ENCODE measurements at regions not wholly inside any gene's neighbourhood (a gene's known extent, or its start where the extent isn't known, plus 50 kb on each side); places are given as distances from the start of the nearest gene placed in this dataset.

GRCh38 chr10:107915215-107915610 lies 750.7 kb upstream of the SORCS1 start:
- DNase-seq (ENCODE audit: low read depth) = no peak

DNA sequence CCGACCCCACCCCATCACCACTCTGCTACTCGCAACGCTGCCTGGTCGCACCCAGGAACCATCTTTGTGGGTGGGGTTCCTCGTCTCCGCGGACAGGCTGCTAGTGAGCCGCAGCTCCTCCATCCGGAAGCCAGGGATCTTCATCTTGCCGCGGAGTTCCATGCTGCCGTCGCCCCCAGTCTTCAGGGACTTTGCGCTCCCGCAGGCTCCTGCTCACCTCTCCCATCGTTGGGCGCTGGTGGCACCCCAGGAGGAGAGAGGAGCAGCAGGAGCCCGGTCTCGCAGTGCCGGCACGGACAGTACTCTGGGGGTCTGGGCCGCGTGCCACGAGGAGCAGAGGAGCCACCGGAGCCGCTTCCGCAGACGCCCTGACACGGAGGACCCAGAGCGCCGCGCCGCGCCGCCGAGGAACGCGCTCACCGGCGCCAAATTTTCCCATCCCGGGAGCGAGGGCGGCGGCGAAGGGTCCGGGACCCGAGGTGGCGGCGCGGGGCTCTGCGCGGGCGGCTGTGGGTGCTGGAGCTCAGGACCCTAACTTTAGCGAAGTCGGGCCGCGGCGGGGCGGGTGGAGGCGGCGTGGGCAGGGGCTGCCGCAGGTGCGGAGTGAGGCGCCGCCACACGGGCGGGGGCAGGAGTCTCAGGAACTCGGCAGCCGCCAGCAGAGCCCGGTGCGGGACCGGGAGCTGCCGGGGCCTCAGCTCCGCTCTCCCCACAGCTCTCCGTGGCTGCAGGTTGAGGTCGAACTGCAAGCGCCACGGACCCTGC lies 750.1 kb upstream of the SORCS1 start:
- no peak for DNase-seq (ENCODE audit: low read depth)

DNA sequence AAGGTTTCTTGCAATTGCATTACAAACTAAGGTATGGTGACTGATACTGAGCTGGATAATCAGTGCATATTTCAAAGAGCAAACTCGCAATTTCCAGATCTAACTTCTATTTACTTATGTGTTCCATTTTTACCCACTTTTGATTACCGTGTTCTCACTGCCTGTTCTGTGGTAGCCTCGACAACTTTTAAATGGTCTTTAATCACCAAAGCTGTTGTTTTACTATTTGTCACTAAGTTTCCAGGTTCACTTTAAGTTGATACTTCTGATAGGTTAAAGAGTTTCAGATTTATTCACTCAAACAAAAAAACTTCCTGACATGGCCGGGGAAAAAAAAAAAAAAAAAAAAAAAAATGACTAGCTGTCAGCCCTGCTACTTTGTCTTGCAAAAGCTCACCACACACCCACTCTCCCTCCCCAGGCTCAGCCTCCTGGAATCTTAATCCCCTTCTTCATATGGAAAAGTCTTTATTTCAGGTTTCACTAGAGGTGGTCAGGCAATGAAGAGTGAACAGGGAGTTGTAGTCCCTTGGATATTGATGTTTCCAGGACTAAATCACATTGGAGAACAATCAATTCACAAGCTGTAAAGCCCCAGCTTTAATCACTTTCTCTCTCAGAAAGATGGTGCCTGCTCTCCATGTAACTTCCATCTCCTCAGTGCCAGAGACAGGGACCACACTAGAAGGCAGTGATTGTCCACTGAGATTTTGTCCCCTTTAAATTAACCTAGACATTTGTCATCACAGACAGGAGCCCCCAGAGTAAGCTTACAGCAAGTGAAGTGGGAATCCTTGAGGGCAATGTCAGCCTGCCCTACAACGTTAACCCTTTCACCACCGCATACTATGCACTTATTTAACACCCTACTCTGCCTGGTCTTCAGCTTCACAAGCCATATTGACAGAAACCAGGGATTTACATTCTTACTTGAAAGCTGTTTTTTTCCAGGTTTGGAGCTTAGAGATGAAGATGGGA lies 749.1 kb upstream of the SORCS1 start:
- DNase-seq (ENCODE audit: low read depth) = no peak

DNA sequence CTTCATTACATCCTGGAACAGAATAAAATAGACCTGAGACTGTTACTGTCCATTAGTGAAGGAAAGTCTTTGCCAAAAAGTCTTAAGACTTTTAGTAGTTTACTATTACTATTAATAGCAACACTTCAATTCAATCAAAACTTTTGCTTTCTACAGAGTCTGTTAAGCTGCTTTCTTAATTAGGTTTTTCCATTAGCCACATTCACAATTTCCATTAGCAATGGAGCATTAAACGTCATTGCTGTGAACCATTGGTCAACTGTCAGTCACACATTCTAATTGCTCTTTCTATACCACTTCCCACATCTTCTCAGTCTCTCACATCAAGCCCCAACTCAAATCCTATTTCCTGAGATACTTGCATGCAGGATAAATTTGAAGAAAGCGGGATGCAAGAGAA lies 736.6 kb upstream of the SORCS1 start:
- no peak for DNase-seq (ENCODE audit: low read depth)

GRCh38 chr10:107900131-107900530 lies 735.6 kb upstream of the SORCS1 start:
- no peak for DNase-seq (ENCODE audit: low read depth)

DNA sequence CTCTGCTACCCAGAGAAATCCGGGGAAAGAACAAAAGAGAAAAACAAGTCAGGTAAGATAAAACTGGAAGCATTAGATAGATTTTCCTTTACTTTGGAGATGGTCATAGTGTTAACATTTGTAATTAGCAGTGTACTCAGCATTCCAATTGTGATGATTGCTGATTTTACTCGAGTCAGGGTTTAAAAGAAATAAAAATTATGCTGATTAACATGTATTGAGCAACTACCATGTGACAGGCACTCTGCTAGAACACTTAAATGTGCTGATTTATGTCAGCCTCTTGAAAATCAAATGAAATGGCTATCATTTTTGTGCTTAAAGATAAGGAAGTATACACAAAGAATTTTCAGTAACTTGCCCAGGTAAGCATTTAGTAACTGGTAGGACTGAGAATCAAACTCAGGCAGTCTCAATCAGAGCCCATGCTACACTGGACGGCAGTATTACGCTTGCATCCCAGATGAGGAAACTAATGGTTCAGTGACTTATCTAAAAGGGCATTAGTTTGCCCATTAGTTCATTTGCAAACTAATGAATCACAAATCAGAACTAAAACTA lies 735.1 kb upstream of the SORCS1 start:
- no peak for DNase-seq (ENCODE audit: low read depth)

- DNase-seq (ENCODE audit: low read depth) = no peak
Measured at GRCh38 chr10:107899075-107899474, 734.6 kb upstream of the SORCS1 start.

DNA sequence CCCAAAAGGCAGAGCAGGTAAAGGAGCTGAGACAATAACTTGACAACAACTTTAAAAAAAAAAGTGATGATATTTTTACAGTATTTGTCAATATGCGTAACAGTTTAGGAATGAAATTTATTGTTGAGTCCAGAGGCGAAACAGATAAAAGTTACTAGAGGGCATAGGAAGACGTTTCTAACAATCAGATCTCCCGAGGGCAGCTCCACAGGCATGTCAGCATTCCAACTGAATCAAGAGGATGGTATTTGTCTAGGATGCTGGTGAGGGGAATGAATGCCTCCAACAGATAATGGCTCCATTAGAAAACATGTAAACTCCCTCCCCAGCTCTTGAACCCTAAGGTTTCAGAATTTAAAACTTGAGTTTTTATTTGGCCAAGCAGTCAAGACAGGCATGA lies 733.9 kb upstream of the SORCS1 start:
- no peak for DNase-seq (ENCODE audit: low read depth)

- DNase-seq (ENCODE audit: low read depth) = no peak
Measured at GRCh38 chr10:107894516-107894915, 730.0 kb upstream of the SORCS1 start.

GRCh38 chr10:107889105-107889504 lies 724.6 kb upstream of the SORCS1 start:
- no peak for DNase-seq (ENCODE audit: low read depth)

DNA sequence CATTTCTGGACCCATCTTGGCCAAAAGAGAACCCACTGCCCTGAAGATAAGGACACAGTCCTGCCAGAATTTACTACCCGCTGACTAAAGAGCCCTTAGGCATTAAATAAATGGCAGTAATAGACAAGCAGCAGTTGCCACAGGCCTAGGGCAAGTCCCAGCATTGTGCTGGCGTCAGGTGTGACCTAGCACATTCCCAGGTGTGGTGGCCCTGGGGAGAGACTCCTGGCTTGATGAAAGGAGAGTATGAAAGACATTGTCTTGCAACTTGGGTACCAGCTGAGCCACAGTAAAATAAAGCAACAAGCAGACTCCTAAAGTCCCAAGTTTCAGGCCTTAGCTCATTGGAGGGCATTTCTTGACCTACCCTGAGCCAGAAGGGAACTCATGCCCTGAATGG lies 715.7 kb upstream of the SORCS1 start:
- no peak for DNase-seq (ENCODE audit: low read depth)

DNA sequence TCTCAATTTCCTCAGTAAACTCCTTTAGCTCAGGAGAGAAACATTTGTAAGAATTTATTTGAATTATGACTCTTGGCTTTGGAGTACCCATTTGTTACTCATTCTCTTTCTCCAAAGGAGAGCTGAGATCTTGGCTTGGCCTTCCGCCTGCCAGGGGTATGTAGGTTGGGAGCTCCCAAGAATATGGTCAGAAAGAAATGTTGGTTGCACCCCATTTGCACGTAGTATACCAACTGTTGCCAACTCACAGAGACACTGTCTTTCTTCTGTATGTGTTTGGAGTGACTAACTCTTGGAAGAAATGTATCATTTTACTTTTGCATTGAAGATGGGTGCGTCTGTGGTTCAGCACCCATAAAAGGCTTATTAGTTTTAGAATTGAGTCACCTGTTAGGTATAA lies 708.5 kb upstream of the SORCS1 start:
- no peak for DNase-seq (ENCODE audit: low read depth)

DNA sequence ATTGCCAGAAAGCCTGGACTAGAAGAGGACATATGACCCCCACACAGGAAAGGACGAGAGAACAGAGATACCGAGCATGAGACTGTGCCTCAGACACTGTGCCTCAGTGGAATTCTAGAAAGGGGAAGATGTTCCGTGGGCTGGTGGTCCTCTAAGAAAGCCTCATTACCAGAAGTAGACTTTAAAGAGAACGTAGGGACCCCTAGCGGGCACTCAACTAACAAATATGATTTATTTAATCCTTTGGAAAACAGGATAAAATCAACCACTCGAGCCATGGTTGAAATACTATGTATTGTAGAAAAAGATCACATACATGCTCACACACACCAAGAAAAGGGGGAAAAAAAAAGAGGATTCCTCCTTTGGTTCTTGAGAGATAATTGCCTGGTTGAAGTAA lies 701.2 kb upstream of the SORCS1 start:
- DNase-seq (ENCODE audit: low read depth) = no peak

- no peak for DNase-seq (ENCODE audit: low read depth)
Measured at GRCh38 chr10:107859065-107859464, 694.6 kb upstream of the SORCS1 start.

DNA sequence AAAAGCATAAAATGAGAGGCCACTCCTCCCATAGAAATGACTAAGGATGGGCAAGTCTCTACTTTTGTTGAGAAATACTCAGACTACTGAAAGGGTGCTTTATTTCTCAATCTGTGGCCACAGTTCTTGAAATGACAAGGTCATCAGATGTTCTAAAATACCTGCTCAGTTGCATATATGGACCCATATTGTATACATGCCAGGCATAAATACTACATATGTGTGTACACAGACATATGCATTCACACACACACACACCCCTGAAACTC lies 691.5 kb upstream of the SORCS1 start:
- no peak for DNase-seq (ENCODE audit: low read depth)

DNA sequence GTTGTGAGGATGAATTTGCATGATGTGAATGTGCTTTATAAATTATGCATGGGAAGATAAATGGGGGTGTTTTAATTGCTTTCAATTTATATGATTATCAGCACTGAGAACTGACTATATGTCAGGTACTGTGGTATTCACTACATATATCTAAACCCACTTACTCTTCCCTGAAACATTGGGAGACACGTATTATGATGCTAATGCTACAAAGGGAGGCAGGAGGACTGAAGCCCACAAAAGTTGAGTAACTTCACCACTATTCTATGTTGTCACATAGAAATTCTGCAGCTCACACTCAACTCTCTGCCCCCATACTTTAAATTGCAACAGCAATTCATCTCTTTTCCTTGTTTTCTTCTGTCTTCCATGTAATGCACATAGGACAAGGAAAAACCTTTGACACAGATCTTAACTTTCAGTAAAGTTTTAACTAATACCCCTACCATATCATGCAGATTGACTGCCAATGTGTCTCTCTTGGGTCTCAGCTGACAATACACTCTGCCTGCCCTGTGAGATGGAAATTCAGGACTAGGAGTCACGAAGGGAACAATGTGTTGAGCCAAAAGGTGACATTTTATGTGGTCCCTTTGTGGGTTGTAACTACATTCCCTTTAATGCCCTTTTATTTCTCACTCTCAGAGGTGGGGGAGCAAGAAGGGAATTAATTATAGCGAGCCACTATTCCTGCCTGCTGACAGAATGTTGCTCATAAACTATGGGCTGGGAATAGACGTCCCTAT lies 691.0 kb upstream of the SORCS1 start:
- no peak for DNase-seq (ENCODE audit: low read depth)

DNA sequence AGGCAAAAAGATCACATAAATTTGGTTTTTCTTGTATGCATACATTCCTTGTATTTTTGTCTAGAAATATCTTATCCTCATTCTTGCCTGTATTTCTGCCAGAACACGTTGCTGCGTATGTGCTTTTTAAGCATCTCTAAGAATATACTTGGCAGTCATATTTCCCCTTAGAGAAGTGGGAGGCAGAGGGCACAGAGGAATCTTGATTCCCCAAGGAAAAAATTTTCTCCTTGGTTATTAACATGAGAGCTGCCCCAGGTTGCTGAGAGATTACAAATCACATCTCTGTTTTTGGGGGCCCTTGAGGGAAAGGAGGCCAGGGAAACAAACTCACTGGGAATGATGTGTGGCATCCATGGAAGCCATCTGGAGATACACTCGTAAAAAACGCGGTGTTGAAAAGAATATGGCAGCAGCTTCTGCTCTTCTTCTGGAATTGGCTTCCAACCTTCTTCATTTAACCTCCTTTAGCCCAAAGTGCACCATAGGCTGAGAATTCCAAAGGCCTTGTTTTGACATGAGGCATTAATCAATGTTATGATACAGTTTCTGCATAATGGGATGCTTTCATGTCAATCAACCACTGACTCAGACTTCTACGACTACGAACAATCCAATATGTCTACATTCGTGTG lies 684.3 kb upstream of the SORCS1 start:
- no peak for DNase-seq (ENCODE audit: low read depth)

GRCh38 chr10:107847620-107848019 lies 683.1 kb upstream of the SORCS1 start:
- DNase-seq (ENCODE audit: low read depth) = no peak

- DNase-seq (ENCODE audit: low read depth) = no peak
Measured at GRCh38 chr10:107834706-107835105, 670.2 kb upstream of the SORCS1 start.

DNA sequence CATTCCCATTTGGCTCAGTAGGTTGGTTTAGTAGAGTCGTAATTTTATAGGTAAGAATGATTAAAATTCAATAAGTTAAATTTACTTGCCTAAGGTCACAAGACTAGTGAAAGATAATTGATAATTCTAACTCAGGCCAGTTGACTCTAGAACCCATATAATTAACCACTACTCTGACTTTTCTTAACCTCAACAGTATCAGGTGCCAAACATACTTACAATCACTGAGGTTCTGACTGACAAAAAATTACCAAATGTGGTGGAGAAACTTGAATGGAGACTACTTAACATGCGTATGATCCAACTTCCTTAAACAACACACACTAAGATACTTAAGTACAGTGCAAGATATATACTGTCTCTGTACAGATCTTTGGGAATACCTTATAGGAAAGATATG lies 667.3 kb upstream of the SORCS1 start:
- no peak for DNase-seq (ENCODE audit: low read depth)

DNA sequence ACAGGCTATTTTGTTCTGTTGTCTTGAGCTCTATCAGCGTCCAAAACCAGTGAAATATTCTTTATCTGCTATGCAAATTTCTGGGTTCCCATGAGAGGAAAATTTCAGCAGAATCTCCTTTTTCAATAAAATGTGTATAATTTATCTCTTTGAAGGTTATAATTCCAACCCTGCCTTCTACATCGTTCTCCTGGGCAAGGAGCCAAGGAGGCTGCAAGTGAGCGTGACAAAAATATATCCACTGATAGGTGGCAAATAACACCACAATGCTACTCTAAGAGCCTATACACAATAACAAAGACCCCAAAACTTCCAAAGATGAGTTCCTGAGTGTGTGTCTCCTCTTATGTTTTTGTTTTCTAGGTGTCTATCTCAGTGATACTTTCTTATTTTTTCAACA lies 664.7 kb upstream of the SORCS1 start:
- DNase-seq (ENCODE audit: low read depth) = no peak

GRCh38 chr10:107826171-107826570 lies 661.7 kb upstream of the SORCS1 start:
- DNase-seq (ENCODE audit: low read depth) = no peak

Measured in HS-27A (cell line).